GM19395 (cell line): ENCODE measurements at regions not wholly inside any gene's neighbourhood (a gene's known extent, or its start where the extent isn't known, plus 50 kb on each side); places are given as distances from the start of the nearest gene placed in this dataset.
A peak's percentile ranks its signal among the peaks of the same experiment; 100 is the strongest.

ENCODE experiments used
- ATAC-seq: cut with Tn5 transposase; IDR thresholded peaks from one replicate; pipeline ENCODE4 v1.9.1; 2021; ENCODE audit warnings: mild to moderate bottlenecking, moderate library complexity; ENCODE audit not compliant: unreplicated experiment

DNA sequence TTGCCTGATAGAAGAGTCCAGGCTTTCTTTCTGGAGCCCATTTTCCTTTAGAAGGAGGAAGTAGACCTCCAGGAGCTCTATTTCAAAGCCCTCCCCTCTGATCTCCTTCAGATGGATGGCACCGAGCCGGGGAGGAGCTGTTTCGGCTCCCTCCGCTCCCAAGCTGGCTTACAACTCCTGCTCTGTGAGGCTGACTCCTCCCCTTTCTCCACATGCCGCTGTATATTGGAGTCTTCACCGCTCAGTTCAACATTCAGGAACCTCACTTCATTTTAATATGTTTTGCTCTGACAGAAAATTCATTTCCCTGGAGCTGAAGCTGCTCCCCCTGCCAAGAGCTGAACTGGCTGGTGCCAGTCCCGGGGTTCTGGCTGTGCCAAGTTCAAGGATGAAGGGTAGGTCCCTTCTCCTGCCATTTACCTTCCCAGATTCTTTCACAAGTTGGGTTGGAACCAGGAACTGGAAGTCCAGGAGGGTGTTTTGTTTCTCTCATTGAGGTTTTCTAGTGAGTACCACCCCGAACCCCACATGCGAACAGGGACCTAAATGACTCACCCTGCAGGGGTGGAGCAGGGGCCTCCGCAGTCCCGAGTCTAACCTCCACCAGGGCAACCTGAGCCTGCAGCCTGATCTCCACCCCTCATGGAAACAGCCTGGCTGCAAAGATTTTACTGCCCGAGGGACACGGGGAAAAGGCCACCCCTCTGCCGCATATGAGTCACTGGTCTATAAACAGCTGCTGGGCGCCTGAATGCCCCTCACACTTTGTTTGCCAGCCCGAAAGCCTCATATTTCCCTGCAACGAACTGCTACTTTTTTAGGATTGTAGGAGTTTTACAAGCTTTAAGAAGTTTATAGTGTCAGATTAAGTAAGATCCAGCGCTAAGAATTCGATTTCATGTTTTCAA lies 68.6 kb upstream of the FOXA2 start:
- ATAC-seq = no peak

- ATAC-seq = no peak
Measured at GRCh38 chr20:22653658-22654642, 69.6 kb upstream of the FOXA2 start.

GRCh38 chr20:22663528-22664025 lies 79.2 kb upstream of the FOXA2 start:
- ATAC-seq = no peak

DNA sequence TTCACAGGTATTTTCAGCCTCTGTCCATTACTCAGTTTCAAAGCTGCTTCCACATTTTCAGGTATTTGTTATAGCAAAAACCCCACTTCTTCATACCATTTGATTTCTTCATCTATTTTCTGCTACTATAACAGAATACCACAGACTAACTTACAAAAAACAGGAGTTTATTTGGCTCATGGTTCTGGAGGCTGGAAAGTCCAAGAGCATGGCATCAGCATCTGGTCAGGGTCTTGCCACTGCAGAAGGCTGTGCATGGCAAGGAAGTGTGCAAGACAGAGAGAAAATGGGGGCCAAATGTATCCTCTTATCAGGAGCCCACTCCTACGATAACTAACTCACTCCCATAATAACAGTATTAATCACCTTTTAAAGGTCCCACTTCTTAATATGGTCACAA lies 82.8 kb upstream of the FOXA2 start:
- ATAC-seq = no peak

DNA sequence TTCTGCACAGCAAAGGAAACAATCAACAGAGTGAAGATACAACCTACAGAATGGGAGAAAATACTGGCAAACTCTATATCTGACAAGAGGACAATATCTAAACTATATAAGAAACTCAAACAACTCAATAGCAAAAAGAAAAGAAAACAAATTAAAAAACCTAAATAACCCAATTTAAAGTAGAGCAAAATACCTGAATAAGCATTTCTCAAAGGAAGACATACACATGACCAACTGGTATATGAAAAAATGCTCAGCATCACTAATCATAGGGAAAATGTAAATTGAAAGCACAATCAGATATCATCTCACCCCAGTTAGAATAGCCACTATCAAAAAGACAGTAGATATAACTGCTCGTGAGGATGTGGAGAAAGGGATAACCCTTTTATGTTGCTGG lies 87.8 kb upstream of the FOXA2 start:
- no peak for ATAC-seq

- no peak for ATAC-seq
Measured at GRCh38 chr20:22673467-22673866, 89.1 kb upstream of the FOXA2 start.

- ATAC-seq = no peak
Measured at GRCh38 chr20:22675341-22675740, 91.0 kb upstream of the FOXA2 start.

DNA sequence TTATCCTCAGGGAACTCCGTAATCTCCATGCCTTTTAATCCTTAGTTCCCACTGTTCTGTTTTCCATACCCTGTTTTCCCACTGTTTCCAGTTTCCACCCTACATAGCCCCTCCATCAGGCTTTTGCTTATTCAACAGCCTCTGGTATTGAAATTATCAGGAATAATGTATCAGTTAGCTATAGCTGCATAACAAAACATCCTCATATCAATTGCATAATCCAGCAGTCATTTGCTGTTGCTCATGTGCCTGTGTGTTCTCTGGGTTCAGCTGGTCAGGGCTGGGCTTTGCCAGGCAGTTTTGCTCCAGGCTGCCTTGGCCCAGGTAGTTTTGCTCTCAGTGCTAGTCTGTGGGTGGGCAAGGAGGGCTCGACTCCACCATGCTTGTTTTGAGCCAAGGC lies 94.3 kb upstream of the FOXA2 start:
- no peak for ATAC-seq

DNA sequence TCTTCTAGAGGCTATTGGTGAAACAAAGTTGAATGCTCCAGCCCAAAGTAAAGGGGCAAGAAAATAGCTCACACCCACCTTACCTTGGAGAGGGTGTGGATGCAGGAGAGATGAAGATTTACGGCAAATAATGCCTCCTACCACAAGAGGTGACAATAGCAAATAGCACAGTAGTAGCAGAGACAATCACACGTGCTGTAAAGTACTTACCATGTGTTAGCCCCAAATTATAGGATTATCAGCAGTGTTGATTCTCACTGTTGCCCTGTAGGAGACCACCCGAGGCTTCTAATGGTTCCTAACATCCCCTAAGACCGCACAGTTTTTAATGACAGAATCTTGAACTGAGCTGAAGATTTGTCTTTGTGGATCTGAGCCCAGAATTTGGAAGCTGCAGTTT lies 94.8 kb upstream of the FOXA2 start:
- no peak for ATAC-seq

DNA sequence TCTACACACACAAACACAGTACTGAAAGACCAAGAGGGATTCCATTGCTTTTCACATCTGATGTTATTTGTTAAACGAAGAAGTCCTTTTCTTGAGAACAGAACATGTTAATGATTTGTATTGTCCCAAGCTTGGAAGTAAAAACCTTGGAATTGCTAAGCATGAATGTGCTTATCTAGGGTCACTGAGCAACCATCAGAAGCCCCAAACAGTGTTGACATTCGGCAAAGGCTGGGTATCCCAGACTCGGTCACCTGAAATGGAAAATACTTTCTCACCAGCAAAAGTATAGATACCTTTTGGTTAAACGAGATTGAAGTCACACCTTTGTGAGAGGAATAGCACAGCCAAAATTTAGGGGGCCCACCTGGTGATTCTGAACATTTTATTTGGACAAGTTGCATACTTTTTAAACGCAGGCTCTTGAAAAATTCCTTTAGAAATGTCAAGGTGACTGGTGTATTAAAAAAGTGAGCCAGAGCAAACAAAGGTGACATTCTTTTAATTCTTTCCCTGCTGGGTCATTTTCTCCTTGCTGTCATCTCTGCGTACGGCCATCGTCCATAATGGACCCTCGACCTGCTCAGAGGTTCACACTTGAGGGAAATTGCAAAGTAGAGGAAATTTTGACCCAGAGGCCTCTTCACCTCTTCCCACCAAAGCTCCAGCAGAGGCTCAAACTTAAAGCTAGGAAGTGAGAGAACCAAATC lies 95.8 kb upstream of the FOXA2 start:
- no peak for ATAC-seq

- ATAC-seq = no peak
Measured at GRCh38 chr20:22681591-22682248, 97.3 kb upstream of the FOXA2 start.

DNA sequence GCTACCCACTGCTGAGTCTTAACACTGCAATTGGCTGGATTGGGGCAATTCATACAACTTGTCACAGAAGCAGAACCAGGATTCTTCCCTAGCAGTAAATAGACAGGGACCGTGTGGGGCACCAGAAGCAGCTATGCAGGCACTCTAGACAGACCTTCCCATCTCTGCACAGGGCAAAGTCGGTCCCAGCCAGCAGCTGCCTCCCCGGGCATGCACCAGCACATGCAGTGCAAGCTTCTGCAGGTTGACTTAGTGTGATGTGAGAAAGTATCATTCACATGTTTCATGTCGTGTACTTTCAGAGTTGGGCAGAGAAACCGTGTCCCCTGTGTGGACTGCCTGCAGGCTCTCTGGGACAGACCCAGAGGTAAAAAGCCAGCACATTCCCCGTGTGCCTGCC lies 98.0 kb upstream of the FOXA2 start:
- ATAC-seq = no peak

DNA sequence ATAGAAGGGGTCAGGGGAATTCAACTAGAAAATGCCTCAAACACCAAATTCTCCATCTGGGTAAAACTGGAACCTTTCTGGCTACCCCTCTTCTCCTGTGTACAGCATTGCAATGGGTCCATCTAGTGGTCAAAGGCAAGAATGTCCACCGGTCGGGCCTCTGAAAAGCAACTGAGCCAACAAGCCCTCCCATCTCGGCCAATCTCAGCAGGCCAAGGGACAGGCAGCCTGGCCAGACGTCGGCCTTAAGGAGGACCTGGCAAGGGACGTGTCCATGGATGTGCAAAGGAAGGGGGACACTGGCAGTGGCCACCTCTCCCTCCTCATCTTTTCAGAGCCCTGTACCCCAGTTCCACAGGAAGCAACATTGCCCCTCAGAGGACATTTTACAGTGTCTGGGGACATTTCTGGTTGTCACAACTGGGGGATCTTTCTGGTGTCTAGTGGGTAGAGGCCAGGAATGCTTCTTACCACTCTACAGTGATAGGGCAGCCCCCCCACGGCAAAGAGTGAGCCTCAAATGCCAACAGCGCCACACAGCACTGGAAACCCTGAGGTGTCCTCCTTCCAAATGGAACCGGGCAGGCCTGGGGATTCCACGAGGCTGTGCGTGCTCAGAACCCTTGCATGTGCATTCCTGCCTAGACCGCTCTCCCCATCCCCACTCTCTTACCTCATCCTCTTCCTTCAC lies 99.8 kb upstream of the FOXA2 start:
- ATAC-seq = peak; percentile 76

GRCh38 chr20:22684763-22685443 lies 100.5 kb upstream of the FOXA2 start:
- ATAC-seq = no peak

GRCh38 chr20:22686097-22686496 lies 101.7 kb upstream of the FOXA2 start:
- ATAC-seq = no peak

- no peak for ATAC-seq
Measured at GRCh38 chr20:22687676-22688349, 103.4 kb upstream of the FOXA2 start.

- no peak for ATAC-seq
Measured at GRCh38 chr20:22688485-22688884, 104.1 kb upstream of the FOXA2 start.

DNA sequence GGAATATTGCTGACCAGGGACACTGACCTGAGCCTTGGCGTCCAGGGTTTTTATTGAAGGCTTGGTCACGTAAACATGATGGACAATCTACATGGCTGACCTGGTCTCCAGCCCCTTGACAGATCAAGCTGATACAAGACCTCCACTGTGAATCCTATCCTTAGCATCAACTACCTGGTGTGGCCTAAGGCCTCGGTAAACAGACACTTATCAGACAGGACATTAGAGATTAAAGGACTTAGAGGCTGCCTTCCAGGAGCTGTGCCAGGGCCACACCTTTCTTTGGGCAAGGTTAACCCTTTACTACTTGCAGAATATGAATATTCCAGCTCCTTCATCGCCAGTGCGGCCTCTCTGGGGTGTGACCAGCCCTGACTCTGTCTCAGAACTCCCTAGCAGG lies 104.9 kb upstream of the FOXA2 start:
- ATAC-seq = no peak

GRCh38 chr20:22690000-22690399 lies 105.6 kb upstream of the FOXA2 start:
- no peak for ATAC-seq
